ENCODE measurements at regions not wholly inside any gene's neighbourhood (a gene's known extent, or its start where the extent isn't known, plus 50 kb on each side); places are given as distances from the start of the nearest gene placed in this dataset.

DNA sequence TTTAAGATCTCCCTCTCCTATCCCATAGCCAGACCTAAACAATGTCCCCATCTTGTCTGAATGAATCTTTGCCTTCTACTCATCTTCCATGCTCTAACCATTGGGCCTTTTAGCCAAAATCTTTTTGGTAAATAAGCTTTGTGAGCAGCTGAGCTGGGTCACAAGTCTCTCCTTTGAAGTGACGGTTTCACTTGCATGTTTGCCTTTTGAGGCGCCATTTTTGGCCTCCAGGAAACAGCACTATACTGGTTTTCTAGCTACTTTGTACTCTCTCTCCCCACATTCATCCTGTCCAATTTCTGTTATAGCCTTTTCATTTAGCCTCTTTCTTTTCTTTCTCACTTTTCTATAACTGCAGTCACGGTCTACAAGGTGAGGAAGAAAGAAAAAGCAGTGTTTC is 195.5 kb upstream of the C9orf72 start:
- H3K9me3 ChIP-seq (replicated peaks) = no peaks in the 10 kb centered on the region
- H3K27ac ChIP-seq (replicated peaks) = no peak overlapping the region
- H3K36me3 ChIP-seq = no peaks in the 10 kb centered on the region
- intact Hi-C loops (cut with micrococcal nuclease) = no loop called here
- TF ChIP-seq, protein P1, sequence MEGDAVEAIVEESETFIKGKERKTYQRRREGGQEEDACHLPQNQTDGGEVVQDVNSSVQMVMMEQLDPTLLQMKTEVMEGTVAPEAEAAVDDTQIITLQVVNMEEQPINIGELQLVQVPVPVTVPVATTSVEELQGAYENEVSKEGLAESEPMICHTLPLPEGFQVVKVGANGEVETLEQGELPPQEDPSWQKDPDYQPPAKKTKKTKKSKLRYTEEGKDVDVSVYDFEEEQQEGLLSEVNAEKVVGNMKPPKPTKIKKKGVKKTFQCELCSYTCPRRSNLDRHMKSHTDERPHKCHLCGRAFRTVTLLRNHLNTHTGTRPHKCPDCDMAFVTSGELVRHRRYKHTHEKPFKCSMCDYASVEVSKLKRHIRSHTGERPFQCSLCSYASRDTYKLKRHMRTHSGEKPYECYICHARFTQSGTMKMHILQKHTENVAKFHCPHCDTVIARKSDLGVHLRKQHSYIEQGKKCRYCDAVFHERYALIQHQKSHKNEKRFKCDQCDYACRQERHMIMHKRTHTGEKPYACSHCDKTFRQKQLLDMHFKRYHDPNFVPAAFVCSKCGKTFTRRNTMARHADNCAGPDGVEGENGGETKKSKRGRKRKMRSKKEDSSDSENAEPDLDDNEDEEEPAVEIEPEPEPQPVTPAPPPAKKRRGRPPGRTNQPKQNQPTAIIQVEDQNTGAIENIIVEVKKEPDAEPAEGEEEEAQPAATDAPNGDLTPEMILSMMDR (IDR thresholded peaks at IDR 0.05; ENCODE audit: borderline replicate concordance) = no peak
- DNase-seq = no peak
- no peaks in the 10 kb centered on the region for H3K27me3 ChIP-seq (ENCODE audit: low read depth)
- no peak overlapping the region for H3K4me3 ChIP-seq
- no peaks in the 10 kb centered on the region for H3K4me1 ChIP-seq

DNA sequence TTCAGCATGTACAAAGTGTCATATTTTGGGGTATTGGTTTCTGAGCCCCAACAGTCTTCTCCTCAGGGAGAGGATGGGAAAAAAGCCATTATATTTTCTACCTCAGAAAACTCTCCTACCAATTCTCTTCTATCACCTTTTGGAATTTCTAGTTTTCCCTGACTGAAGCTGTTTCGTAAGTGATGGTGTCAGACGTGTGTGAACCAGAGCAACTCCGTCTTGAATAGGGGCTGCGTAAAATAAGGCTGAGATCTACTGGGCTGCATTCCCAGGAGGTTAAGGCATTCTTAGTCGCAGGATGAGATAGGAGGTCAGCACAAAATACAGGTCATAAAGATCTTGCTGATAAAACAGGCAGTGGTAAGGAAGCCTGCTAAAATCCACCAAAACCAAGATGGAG is 197.3 kb upstream of the C9orf72 start:
- Histone ChIP-seq H3K27me3 (ENCODE audit: low read depth) (no peaks in the 10 kb centered on the region), H3K9me3 (replicated peaks) (no peaks in the 10 kb centered on the region), H3K36me3 (no peaks in the 10 kb centered on the region), H3K27ac (replicated peaks) (no peak overlapping the region), H3K4me1 (no peaks in the 10 kb centered on the region), H3K4me3 (no peak overlapping the region)
- DNase-seq = no peak
- intact Hi-C loops (cut with micrococcal nuclease) = no loop called here
- TF ChIP-seq, protein P1 (IDR thresholded peaks at IDR 0.05; ENCODE audit: borderline replicate concordance) = no peak

DNA sequence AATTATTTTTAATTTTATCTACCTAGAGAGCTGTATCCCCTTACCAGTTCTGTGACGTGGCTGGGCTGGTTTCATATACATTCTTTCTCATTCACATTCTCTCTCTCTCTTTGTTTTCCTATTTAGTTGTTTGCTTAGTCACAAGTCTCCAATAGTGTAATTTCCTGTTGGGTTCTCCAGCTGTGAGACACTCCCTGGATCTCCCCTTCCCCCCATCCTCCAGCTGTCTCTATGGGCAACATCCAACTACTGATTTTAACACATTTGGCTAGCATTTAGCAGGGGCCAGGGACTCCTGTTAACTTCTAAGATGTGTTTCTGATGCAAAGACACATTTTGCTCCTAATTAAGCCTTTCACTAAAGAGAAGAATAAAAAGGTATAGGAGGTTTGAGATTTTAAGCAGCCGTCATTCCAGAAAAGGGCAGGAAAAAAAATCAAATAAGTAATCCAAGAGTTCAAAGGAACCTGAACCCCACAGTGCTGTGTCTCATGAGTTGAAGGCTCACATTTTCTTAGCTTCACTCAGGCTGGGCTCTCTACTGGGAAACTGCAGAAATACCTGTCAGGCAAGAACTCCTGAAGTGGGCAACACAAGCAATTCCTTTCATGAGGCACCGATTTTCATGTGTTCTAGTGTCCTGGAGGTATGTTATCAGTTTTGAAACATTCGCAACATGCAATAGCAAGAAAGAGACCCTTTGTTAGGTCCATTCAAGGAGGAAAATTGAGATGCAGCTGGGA is 198.7 kb upstream of the C9orf72 start:
- no peak for DNase-seq
- Histone ChIP-seq H3K9me3 (replicated peaks) (no peaks in the 10 kb centered on the region), H3K27me3 (ENCODE audit: low read depth) (no peaks in the 10 kb centered on the region), H3K4me3 (no peak overlapping the region), H3K4me1 (no peaks in the 10 kb centered on the region), H3K36me3 (no peaks in the 10 kb centered on the region), H3K27ac (replicated peaks) (no peak overlapping the region)
- intact Hi-C loops (cut with micrococcal nuclease) = no loop called here
- TF ChIP-seq, protein P1 (IDR thresholded peaks at IDR 0.05; ENCODE audit: borderline replicate concordance) = no peak

DNA sequence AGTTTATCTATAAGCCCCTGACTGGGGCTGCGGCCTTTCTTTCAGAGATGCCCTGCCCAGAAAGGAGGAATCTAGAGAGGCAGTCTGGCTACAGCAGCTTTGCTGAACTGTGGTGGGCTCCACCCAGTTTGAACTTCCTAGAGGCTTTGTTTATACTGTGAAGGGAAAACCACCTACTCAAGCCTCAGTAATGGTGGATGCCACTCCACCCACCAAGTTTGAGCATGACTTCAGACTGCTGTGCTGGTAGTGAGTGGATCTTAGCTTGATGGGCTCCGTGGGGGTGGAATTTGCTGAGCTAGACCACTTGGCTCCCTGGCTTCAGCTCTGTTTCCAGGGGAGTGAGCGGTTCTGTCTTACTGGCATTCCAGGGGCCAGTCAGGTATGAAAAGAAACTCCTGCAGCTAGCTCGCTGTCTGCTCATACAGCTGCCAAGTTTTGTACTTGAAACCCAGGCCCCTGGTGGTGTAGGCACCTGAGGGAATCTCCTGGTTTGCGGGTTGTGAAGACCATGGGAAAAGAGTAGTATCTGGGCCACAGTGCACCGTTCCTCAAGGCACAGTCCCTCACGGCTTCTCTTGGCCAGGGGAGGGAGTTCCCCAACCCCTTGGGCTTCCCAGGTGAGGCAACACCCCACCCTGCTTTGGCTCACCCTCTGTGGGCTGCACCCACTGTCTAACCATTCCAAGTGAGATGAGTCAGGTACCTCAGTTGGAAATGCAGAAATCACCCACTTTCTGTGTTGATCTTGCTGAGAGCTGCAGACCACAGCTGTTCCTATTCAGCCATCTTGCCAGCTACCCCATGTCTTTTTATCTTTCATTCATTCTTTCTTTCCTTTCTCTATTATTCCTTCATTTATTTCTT is 211.8 kb upstream of the C9orf72 start:
- Histone ChIP-seq H3K4me3 (no peak overlapping the region), H3K9me3 (replicated peaks) (peaks cover 21% of the 10 kb centered on the region), H3K4me1 (no peaks in the 10 kb centered on the region), H3K27ac (replicated peaks) (no peak overlapping the region), H3K27me3 (ENCODE audit: low read depth) (no peaks in the 10 kb centered on the region), H3K36me3 (no peaks in the 10 kb centered on the region)
- TF ChIP-seq, protein P1 (IDR thresholded peaks at IDR 0.05; ENCODE audit: borderline replicate concordance) = no peak
- intact Hi-C loops (cut with micrococcal nuclease) = no loop called here
- DNase-seq = no peak

DNA sequence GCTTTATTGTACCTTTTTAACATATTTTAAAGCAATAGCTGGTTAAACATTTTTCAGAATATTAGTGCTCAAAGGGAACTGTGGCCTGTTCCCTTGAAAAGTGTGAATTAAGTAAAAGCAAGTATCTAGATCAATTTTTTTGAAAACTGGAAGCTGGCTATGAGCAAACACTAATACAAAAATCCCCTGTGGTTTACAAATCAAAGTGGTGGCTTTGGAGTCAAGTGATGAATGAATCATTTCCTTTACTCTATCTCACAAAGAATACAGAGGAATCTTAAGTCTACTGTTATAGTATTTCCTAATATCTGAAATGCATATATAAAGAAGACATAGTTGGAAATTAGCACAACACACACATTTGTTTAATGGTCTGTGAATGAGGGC is 212.4 kb upstream of the C9orf72 start:
- H3K4me1 ChIP-seq = no peaks in the 10 kb centered on the region
- no peak for DNase-seq
- TF ChIP-seq, protein P1 (IDR thresholded peaks at IDR 0.05; ENCODE audit: borderline replicate concordance) = no peak
- H3K36me3 ChIP-seq = no peaks in the 10 kb centered on the region
- no peak overlapping the region for H3K4me3 ChIP-seq
- H3K9me3 ChIP-seq (replicated peaks) = peaks cover 16% of the 10 kb centered on the region
- no peaks in the 10 kb centered on the region for H3K27me3 ChIP-seq (ENCODE audit: low read depth)
- intact Hi-C loops (cut with micrococcal nuclease) = no loop called here
- no peak overlapping the region for H3K27ac ChIP-seq (replicated peaks)

All from left ventricle myocardium inferior (tissue), 1 donor.